MCF 10A (cell line): ENCODE measurements at regions not wholly inside any gene's neighbourhood (a gene's known extent, or its start where the extent isn't known, plus 50 kb on each side); places are given as distances from the start of the nearest gene placed in this dataset.

ENCODE experiments used
- BruUV-seq: library from RNA; stranded (reverse); fragments of 400-500 nt; replicated peaks from 2 replicates; lab custom pipeline; 2021; lab: Mats Ljungman, UMichigan
- CTCF ChIA-PET: fragments of 300-600 bp; sonication (Branson Sonifier 250); formaldehyde crosslinking; extraction: SDS; loops from one replicate; lab custom pipeline; 2021; ENCODE audit warnings: antibody characterized with exemption, inconsistent platforms; lab: Yijun Ruan, JAX
- POLR2A ChIA-PET: fragments of 300-600, 350-650 bp; sonication (Branson Sonifier 250); formaldehyde crosslinking; extraction: SDS; loops from one replicate; lab custom pipeline; 2020; ENCODE audit warnings: antibody characterized with exemption, inconsistent platforms; lab: Yijun Ruan, JAX
- DNase-seq: peaks from one replicate; pipeline ENCODE4 v3.0.0-alpha.2; 2018; ENCODE audit not compliant: unreplicated experiment
- H3K27ac Mint-ChIP-seq: one replicate; pipeline ENCODE4 v1.8.0; 2022; ENCODE audit warnings: mild to moderate bottlenecking, low read depth, mixed read lengths; ENCODE audit not compliant: unreplicated experiment
- H3K27me3 Mint-ChIP-seq: one replicate; pipeline ENCODE4 v1.8.0; 2022; ENCODE audit warnings: mixed read lengths; ENCODE audit not compliant: insufficient read depth, unreplicated experiment
- H3K36me3 Mint-ChIP-seq: one replicate; pipeline ENCODE4 v1.8.0; 2022; ENCODE audit warnings: mild to moderate bottlenecking, moderate library complexity, mixed read lengths; ENCODE audit not compliant: insufficient read depth, unreplicated experiment
- H3K4me1 Mint-ChIP-seq: one replicate; pipeline ENCODE4 v1.8.0; 2022; ENCODE audit warnings: mixed read lengths; ENCODE audit not compliant: insufficient read depth, unreplicated experiment
- H3K4me3 Mint-ChIP-seq: one replicate; pipeline ENCODE4 v1.8.0; 2022; ENCODE audit warnings: mild to moderate bottlenecking, moderate library complexity, mixed read lengths; ENCODE audit not compliant: unreplicated experiment
- H3K9me3 Mint-ChIP-seq: one replicate; pipeline ENCODE4 v1.8.0; 2022; ENCODE audit warnings: mixed read lengths; ENCODE audit not compliant: unreplicated experiment
- CTCF ChIP-seq: fragments of 200-600 bp; IDR thresholded peaks from one replicate; pipeline ENCODE4 v1.8.0; 2022; ENCODE audit warnings: antibody characterized with exemption, mild to moderate bottlenecking; ENCODE audit not compliant: unreplicated experiment
- intact Hi-C: fragments of 100-400 bp; cut with micrococcal nuclease; formaldehyde crosslinking; loops from 2 replicates; pipeline ENCODE4 v1.14.1; 2022

- Mint-ChIP-seq H3K36me3 (no peaks in the 10 kb centered on the region), H3K4me3 (no peak overlapping the region), H3K9me3 (no peaks in the 10 kb centered on the region), H3K4me1 (no peaks in the 10 kb centered on the region), H3K27me3 (no peaks in the 10 kb centered on the region), H3K27ac (no peak overlapping the region)
- ChIA-PET CTCF (interaction anchor here (0.8 kb wide), 1 partner anchor 10 kb away, joined by 5 read pairs; no protein-coding TSS in a partner anchor), POLR2A (no interaction called here)
- intact Hi-C loops, result no loop called here
- TF ChIP-seq CTCF, result no peak
- DNase-seq, result no peak
- no TSS peak for BruUV-seq
Observed at GRCh38 chr5:89560696-89561095, 677.7 kb upstream of the MEF2C start.

- H3K36me3 Mint-ChIP-seq, result no peaks in the 10 kb centered on the region
- CTCF ChIA-PET, result interaction anchor here (0.6 kb wide), 1 partner anchor 1515 kb away, joined by 3 read pairs; no protein-coding TSS in a partner anchor
- H3K27ac Mint-ChIP-seq, result no peak overlapping the region
- H3K9me3 Mint-ChIP-seq, result no peaks in the 10 kb centered on the region
- H3K4me3 Mint-ChIP-seq, result no peak overlapping the region
- no peaks in the 10 kb centered on the region for H3K27me3 Mint-ChIP-seq
- TF ChIP-seq CTCF, result no peak
- DNase-seq, result peak; percentile 82
- H3K4me1 Mint-ChIP-seq, result no peaks in the 10 kb centered on the region
- no TSS peak for BruUV-seq
- intact Hi-C loops, result no loop called here
- POLR2A ChIA-PET, result no interaction called here
Observed at GRCh38 chr5:89556215-89556913, 673.4 kb upstream of the MEF2C start.

GRCh38 chr5:89546657-89547056 lies 663.7 kb upstream of the MEF2C start:
- H3K27me3 Mint-ChIP-seq, result no peaks in the 10 kb centered on the region

GRCh38 chr5:89545626-89546025 lies 662.6 kb upstream of the MEF2C start:
- POLR2A ChIA-PET, result no interaction called here
- no peaks in the 10 kb centered on the region for H3K9me3 Mint-ChIP-seq
- no peaks in the 10 kb centered on the region for H3K27me3 Mint-ChIP-seq
- no peak for DNase-seq
- H3K4me3 Mint-ChIP-seq, result no peak overlapping the region
- BruUV-seq, result no TSS peak
- intact Hi-C loops, result no loop called here
- TF ChIP-seq CTCF, result no peak
- no peaks in the 10 kb centered on the region for H3K4me1 Mint-ChIP-seq
- H3K36me3 Mint-ChIP-seq, result no peaks in the 10 kb centered on the region
- CTCF ChIA-PET, result no interaction called here
- no peak overlapping the region for H3K27ac Mint-ChIP-seq

More at GRCh38 chr5:89546657-89547056, 663.7 kb upstream of the MEF2C start:
- CTCF ChIA-PET, result no interaction called here
- no peak for TF ChIP-seq CTCF
- POLR2A ChIA-PET, result no interaction called here
- no peaks in the 10 kb centered on the region for H3K9me3 Mint-ChIP-seq
- no TSS peak for BruUV-seq
- no peak overlapping the region for H3K27ac Mint-ChIP-seq
- DNase-seq, result no peak
- intact Hi-C loops, result no loop called here
- H3K4me3 Mint-ChIP-seq, result no peak overlapping the region
- H3K36me3 Mint-ChIP-seq, result no peaks in the 10 kb centered on the region
- H3K4me1 Mint-ChIP-seq, result no peaks in the 10 kb centered on the region
